GM12864 (cell line): ENCODE measurements at regions not wholly inside any gene's neighbourhood (a gene's known extent, or its start where the extent isn't known, plus 50 kb on each side); places are given as distances from the start of the nearest gene placed in this dataset.

Source experiments
- DNase-seq: peaks from one replicate; pipeline ENCODE4 v3.0.0-alpha.2; 2011; ENCODE audit warnings: low read depth
- H3K4me3 ChIP-seq: 2 replicates; pipeline ENCODE4 v1.5.1; 2011; ENCODE audit warnings: mild to moderate bottlenecking, low read depth, low read length, control low read depth
- CTCF ChIP-seq: IDR thresholded peaks from 2 replicates; pipeline ENCODE4 v1.5.1; 2011; ENCODE audit warnings: low read depth, mild to moderate bottlenecking, moderate library complexity, low read length, control low read depth, inconsistent platforms; ENCODE audit errors: missing control alignments

GRCh38 chr3:191775451-191776233 is 314.7 kb downstream of the PYDC2 start:
- no peak overlapping the region for H3K4me3 ChIP-seq
- TF ChIP-seq CTCF = no peak
- DNase-seq = no peak

- no peak for TF ChIP-seq CTCF
- H3K4me3 ChIP-seq = no peak overlapping the region
- no peak for DNase-seq
Measured at GRCh38 chr3:191781044-191781443, 320.1 kb downstream of the PYDC2 start.

- H3K4me3 ChIP-seq = no peak overlapping the region
- no peak for TF ChIP-seq CTCF
- DNase-seq = no peak
Measured at GRCh38 chr3:191783024-191783423, 322.1 kb downstream of the PYDC2 start.

- no peak for DNase-seq
- TF ChIP-seq CTCF = no peak
- H3K4me3 ChIP-seq = no peak overlapping the region
Measured at GRCh38 chr3:191790934-191791333, 330.0 kb downstream of the PYDC2 start.

GRCh38 chr3:191792580-191792979 is 331.6 kb downstream of the PYDC2 start:
- DNase-seq = no peak
- no peak overlapping the region for H3K4me3 ChIP-seq
- TF ChIP-seq CTCF = no peak

- H3K4me3 ChIP-seq = no peak overlapping the region
- no peak for TF ChIP-seq CTCF
- DNase-seq = no peak
Measured at GRCh38 chr3:191795196-191795595, 334.2 kb downstream of the PYDC2 start.

GRCh38 chr3:191797271-191797670 is 336.3 kb downstream of the PYDC2 start:
- DNase-seq = no peak
- no peak for TF ChIP-seq CTCF
- no peak overlapping the region for H3K4me3 ChIP-seq
